Left cardiac atrium (tissue), 4 donors: ENCODE measurements at regions not wholly inside any gene's neighbourhood (a gene's known extent, or its start where the extent isn't known, plus 50 kb on each side); places are given as distances from the start of the nearest gene placed in this dataset.

Experiments
- ATAC-seq, 2 donors: fragments of 200-7000 bp; cut with Tn5 transposase; one replicate each; pipeline ENCODE4 v1.9.1; 2020; ENCODE audit warnings: mild to moderate bottlenecking in 2 of 2, moderate library complexity in 2 of 2
- DNase-seq: peaks from one replicate; pipeline ENCODE4 v3.0.0-alpha.2; 2020
- intact Hi-C, 2 donors: fragments of 100-400 bp; cut with DNase I; formaldehyde crosslinking; loops; one replicate each; pipeline versions ENCODE4 v1.14.1 to v1.15.1; 2022 to 2023
- donor health status: DM: no; HTN: yes; CAD: no.
- donor health status: DM: no; HTN: yes; CAD: no; lungs with severe emphysema.
- donor health status: DM: yes; HTN: yes; CAD: no.
- donor health status: Dilated cardiomyopathy.

DNA sequence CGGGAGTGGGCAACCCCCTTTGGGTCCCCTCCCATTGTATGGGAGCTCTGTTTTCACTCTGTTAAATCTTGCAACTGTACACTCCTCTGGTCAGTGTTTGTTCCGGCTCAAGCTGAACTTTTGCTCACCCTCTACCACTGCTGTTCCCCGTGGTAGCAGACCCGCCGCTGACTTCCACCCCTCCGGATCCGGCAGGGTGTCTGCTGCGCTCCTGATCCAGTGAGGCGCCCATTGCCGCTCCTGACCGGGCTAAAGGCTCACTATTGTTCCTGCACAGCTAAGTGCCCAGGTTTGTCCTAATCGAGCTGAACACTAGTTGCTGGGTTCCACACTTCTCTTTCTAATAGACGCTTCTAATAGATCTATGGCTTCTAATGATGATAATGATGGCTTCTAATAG is 488.6 kb downstream of the MRPL39 start:
- ATAC-seq (no peak), DNase-seq (no peak)
- intact Hi-C loops = no loop called here

GRCh38 chr21:25115021-25115420 is 492.3 kb downstream of the MRPL39 start:
- intact Hi-C loops = no loop called here
- DNase-seq (no peak), ATAC-seq (no peak)

- no peak for DNase-seq
- ATAC-seq = no peak
- intact Hi-C loops = no loop called here
Measured at GRCh38 chr21:25107708-25108107, 499.6 kb downstream of the MRPL39 start.

GRCh38 chr21:25103500-25104207 is 503.6 kb downstream of the MRPL39 start:
- DNase-seq = no peak
- intact Hi-C loops = no loop called here
- no peak for ATAC-seq

DNA sequence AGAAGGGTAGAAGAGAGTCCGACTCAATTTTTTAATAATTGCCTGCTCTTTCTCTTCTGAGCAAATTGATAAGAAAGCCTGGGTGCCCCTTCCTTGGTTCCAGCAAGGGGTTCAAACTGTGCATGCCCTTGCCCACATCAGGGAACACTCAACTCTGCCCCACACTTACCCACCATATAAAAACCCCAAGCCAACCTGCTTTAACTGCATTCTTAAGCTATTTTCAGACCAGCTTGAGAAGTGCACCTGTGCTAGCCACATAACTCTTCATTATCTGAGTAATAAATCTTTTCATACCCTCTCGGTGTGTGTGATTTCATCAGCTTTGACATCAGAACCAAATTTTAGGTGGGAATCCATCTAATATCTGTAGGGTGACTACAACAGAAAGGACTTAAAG is 509.6 kb downstream of the MRPL39 start:
- no peak for DNase-seq
- intact Hi-C loops = no loop called here
- no peak for ATAC-seq

GRCh38 chr21:25094695-25095094 is 512.6 kb downstream of the MRPL39 start:
- intact Hi-C loops = no loop called here
- DNase-seq (no peak), ATAC-seq (no peak)

DNA sequence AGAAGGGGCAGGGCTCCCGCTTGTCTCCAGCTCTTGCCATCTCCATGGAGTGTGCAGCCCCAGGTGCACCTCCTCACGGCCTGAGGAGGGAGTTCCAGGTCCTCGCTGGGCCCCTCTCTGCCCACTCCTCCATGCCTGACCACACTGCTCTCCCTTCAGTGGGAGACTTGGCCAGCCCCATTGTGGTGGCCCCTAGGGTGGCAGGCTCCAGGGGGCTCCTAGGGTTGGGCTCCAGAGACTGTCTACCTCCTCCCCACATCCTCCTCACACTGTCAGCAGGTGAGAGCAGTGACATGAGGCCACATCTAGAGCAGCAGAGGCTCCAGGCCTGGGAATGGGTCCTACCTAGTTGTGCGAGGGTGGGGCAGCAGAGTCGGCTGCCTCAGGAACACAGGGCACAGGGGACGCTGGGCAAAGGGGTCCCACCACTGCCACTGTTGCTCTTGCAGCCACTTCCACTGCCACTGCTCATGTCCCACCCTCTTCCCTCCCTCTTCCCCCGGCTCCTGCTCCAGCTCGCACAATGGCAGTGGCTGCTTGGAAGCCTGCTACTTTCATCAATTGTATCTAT is 514.8 kb downstream of the MRPL39 start:
- no peak for ATAC-seq
- intact Hi-C loops = no loop called here
- no peak for DNase-seq

- no peak for DNase-seq
- no peak for ATAC-seq
- intact Hi-C loops = no loop called here
Measured at GRCh38 chr21:25081096-25081495, 526.2 kb downstream of the MRPL39 start.

GRCh38 chr21:25080661-25081060 is 526.6 kb downstream of the MRPL39 start:
- DNase-seq (no peak), ATAC-seq (no peak)
- intact Hi-C loops = no loop called here

GRCh38 chr21:25080141-25080540 is 527.1 kb downstream of the MRPL39 start:
- DNase-seq (no peak), ATAC-seq (no peak)
- intact Hi-C loops = no loop called here

DNA sequence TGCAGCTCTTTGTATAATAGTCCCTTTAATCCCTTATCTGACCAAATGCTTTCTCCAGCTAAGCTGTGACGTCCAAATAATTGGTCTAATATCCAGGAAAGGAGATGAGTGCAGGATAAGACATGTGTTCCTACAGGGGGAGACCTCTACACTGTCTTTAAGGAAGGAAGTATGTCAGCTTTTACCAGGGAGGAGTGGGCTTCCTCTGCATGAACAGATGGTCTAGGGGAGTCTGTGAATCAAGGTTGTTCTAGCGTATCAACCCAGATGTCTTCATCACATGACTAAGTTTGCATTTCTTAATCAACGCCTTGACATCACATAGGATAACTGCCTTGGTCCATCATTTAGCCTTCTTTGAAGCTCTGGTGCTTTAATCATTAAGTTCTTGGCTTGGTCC is 528.2 kb downstream of the MRPL39 start:
- intact Hi-C loops = no loop called here
- DNase-seq = no peak
- ATAC-seq = no peak

GRCh38 chr21:25062061-25062460 is 545.2 kb downstream of the MRPL39 start:
- DNase-seq (no peak), ATAC-seq (no peak)
- intact Hi-C loops = no loop called here

- intact Hi-C loops = no loop called here
- ATAC-seq (no peak), DNase-seq (no peak)
Measured at GRCh38 chr21:25054689-25055088, 552.6 kb downstream of the MRPL39 start.

DNA sequence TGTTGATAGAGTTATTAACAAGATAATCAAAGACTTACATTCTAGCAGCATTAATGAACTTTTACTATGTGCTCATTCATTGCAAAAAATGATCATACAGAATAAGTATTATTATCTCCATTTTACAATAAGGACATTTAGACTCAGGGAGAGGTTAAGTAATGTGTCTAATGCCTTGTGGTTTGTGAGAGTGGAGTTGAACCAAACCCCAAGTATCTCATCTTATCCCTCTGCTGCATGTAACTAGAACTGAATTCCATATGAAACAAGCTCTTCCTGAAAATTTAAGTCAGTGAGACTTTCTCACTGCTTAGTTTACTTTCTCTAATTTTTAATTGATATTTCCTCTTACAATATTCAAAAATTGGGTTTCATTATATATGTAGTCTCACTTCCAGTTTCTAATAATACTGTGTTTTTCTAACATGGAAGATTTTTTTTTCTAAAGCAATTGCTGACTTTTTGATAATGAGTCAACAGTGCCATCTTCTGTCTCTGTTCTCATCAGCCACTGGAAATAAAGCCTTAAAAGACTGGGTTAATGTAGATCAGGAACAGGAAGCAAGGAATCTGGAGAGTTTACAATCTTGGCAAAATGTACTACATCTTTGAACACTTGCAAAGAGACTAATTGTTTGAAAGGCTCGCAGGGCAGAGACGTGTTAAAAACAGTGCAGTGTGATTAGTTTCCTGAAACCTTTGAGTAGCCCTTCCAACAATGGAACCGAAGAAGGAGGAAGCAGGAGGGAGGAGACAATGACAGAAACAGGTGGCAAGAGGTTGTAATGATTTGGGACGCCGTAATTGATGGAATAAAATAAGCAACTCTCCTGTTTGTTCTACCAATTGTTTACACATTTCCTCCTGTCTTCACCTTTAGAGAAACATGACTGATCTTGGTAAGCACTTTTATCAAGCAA is 567.6 kb downstream of the MRPL39 start:
- intact Hi-C loops = no loop called here
- ATAC-seq (peak in 1 of 2 donors; percentile 34), DNase-seq (no peak)

GRCh38 chr21:25036775-25037174 is 570.5 kb downstream of the MRPL39 start:
- DNase-seq (no peak), ATAC-seq (no peak)
- intact Hi-C loops = no loop called here

DNA sequence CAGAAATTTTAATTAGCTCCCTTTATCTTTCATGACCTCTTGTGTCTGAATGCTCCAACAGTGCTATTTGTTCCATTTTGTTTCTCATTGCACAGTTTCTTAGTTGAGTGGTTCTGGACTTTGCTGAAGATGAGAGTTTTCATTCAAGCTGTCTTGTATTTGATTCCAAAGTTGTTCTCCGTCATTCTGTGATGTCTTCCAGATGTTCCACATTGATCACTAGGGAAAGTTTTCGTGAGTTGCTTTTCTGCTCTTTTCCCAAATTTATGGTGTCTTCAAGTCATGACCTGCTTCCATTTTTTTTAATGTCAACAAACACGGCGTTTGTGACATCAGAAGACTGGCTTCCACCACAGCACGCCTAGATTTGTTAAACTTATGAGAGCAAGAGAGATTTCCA is 575.5 kb downstream of the MRPL39 start:
- no peak for DNase-seq
- no peak for ATAC-seq
- intact Hi-C loops = no loop called here

DNA sequence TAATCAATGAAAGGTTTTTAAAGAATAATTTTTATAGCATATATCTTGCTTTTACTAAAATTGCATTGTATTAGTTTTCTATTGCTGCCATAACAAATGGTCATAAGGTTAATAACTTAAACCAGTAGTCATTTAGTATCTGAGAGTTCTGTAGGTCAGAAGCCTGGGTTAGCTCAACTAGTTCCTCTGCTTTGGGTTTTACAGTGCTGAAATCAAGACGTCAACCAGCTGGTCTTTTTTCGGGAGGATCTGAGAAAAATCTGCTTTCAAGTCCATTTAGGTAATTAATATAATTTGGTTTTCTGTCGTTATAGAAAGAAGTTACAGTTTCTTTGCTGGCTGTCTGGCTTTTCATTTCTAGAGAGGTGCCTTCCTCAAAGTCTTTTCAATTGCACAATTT is 577.7 kb downstream of the MRPL39 start:
- intact Hi-C loops = no loop called here
- DNase-seq (no peak), ATAC-seq (no peak)

- no peak for DNase-seq
- no peak for ATAC-seq
- intact Hi-C loops = no loop called here
Measured at GRCh38 chr21:25025596-25025995, 581.7 kb downstream of the MRPL39 start.

- intact Hi-C loops = no loop called here
- ATAC-seq = no peak
Measured at GRCh38 chr21:25024639-25025038, 582.6 kb downstream of the MRPL39 start.

GRCh38 chr21:25005388-25005787 is 601.9 kb downstream of the MRPL39 start:
- no peak for DNase-seq
- no peak for ATAC-seq
- intact Hi-C loops = no loop called here

More at GRCh38 chr21:25024639-25025038, 582.6 kb downstream of the MRPL39 start:
- DNase-seq = no peak
